AG09309 (cell line): ENCODE measurements at regions not wholly inside any gene's neighbourhood (a gene's known extent, or its start where the extent isn't known, plus 50 kb on each side); places are given as distances from the start of the nearest gene placed in this dataset.

Experiments
- DNase-seq: peaks from one replicate; pipeline ENCODE4 v3.0.0-alpha.2; 2010; ENCODE audit warnings: low read depth
- H3K4me3 ChIP-seq: 2 replicates; pipeline ENCODE4 v1.5.1; 2011; ENCODE audit warnings: mild to moderate bottlenecking, low read depth, low read length, moderate library complexity; ENCODE audit not compliant: control insufficient read depth
- CTCF ChIP-seq: IDR thresholded peaks from 2 replicates; pipeline ENCODE4 v1.5.1; 2011; ENCODE audit warnings: mild to moderate bottlenecking, low read depth, low read length, inconsistent platforms; ENCODE audit not compliant: insufficient read depth, control insufficient read depth; ENCODE audit errors: missing control alignments

DNA sequence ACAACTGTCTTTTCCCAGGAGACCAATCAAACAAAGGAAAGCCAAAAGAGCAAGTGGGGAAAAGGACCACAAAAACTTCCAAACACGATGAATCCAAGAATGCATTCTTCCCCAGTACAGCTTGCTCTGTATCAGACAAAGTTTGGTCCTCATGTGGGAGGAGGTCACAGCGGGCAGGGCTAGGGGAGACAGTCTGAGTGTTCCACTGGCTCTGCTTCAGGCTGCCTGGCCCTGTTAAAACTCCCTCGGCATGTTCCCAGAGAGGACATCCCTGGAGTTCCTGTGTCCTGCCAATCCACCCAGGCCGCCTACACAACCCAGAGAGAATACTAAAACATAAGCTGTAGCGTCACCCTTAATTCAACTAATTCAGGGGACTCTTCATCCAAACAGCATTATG is 415.1 kb upstream of the DYNLRB2 start:
- TF ChIP-seq CTCF = no peak
- no peak for DNase-seq
- H3K4me3 ChIP-seq = no peak overlapping the region

- no peak for TF ChIP-seq CTCF
- DNase-seq = no peak
- H3K4me3 ChIP-seq = no peak overlapping the region
Observed at GRCh38 chr16:80123189-80123588, 417.6 kb upstream of the DYNLRB2 start.

GRCh38 chr16:80122115-80122514 is 418.7 kb upstream of the DYNLRB2 start:
- peak; percentile 11 for DNase-seq
- no peak overlapping the region for H3K4me3 ChIP-seq
- TF ChIP-seq CTCF = no peak

GRCh38 chr16:80121522-80121909 is 419.3 kb upstream of the DYNLRB2 start:
- no peak overlapping the region for H3K4me3 ChIP-seq
- no peak for DNase-seq
- no peak for TF ChIP-seq CTCF

GRCh38 chr16:80120899-80121521 is 419.8 kb upstream of the DYNLRB2 start:
- H3K4me3 ChIP-seq = no peak overlapping the region
- DNase-seq = no peak
- TF ChIP-seq CTCF = no peak

DNA sequence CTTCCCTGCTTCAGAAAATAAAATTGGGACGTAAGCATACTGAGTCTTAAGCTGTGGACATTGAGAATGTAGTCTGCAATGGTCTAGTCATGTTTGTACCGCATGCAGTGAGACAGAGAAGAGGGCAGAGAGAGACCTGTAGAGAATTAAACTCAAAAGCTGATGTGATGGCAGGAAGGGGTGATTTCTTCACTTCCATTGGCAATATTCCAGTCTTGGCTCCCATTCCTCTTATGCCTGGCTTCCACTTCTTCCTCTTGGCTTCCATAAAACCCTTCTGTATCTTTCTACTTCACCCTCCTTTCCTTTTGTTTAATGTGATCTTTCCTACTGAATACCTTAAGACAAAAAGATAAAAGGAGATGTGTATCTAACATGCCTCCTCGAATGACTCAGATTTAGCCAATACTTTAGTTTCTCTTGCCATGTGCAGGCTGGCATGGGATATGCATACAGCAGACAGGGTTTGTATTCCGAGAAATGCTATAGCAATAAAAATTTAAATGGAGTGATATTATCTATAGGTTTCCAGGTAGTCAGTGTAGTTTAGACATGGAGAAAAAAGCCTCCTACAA is 423.1 kb upstream of the DYNLRB2 start:
- no peak overlapping the region for H3K4me3 ChIP-seq
- no peak for DNase-seq
- TF ChIP-seq CTCF = no peak
